Liver (tissue), 3 donors: ENCODE measurements at regions not wholly inside any gene's neighbourhood (a gene's known extent, or its start where the extent isn't known, plus 50 kb on each side); places are given as distances from the start of the nearest gene placed in this dataset.

Source experiments
- EGR1 ChIP-seq, 2 donors: IDR thresholded peaks; 2 replicates each; pipeline ENCODE4 v1.6.1; 2016 to 2018; ENCODE audit warnings: antibody characterized with exemption in 2 of 2, low read depth in 2 of 2
- SP1 ChIP-seq: IDR thresholded peaks from 2 replicates; pipeline ENCODE4 v1.6.1; 2018; ENCODE audit warnings: antibody characterized with exemption, mild to moderate bottlenecking
- TF ChIP-seq, protein P1 (sequence below): fragments of 150-350 bp; IDR thresholded peaks from 2 replicates; pipeline ENCODE4 v1.5.1; 2017; ENCODE audit warnings: improper control_type of control experiment, low read depth, low read length; ENCODE audit not compliant: missing input control
- TF ChIP-seq, protein P2 (sequence below): IDR thresholded peaks from 2 replicates; pipeline ENCODE4 v1.6.1; 2016; ENCODE audit warnings: antibody characterized with exemption
- donor health status: healthy.
- donor health status: healthy.

DNA sequence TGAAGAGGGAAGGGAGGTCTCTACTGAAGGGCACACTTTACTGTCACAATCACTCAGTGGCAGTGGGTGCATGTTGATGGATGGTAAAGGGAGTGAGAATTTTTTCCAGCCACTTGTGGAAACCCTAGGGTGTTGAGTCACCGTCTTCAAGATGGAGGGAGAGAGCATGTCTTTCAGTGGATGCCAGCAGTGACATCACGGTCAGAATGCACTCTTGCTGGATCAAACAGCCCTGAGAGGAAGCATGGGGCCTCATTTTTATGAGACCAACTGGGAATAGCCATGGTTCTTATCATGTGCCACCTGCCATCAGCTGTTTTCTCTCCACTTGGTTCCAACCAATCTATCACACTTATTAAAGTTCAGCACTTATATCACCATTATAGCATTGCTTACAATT is 182.5 kb downstream of the KCNRG start:
- TF ChIP-seq, protein P1, sequence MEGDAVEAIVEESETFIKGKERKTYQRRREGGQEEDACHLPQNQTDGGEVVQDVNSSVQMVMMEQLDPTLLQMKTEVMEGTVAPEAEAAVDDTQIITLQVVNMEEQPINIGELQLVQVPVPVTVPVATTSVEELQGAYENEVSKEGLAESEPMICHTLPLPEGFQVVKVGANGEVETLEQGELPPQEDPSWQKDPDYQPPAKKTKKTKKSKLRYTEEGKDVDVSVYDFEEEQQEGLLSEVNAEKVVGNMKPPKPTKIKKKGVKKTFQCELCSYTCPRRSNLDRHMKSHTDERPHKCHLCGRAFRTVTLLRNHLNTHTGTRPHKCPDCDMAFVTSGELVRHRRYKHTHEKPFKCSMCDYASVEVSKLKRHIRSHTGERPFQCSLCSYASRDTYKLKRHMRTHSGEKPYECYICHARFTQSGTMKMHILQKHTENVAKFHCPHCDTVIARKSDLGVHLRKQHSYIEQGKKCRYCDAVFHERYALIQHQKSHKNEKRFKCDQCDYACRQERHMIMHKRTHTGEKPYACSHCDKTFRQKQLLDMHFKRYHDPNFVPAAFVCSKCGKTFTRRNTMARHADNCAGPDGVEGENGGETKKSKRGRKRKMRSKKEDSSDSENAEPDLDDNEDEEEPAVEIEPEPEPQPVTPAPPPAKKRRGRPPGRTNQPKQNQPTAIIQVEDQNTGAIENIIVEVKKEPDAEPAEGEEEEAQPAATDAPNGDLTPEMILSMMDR = no peak
- TF ChIP-seq, protein P2, sequence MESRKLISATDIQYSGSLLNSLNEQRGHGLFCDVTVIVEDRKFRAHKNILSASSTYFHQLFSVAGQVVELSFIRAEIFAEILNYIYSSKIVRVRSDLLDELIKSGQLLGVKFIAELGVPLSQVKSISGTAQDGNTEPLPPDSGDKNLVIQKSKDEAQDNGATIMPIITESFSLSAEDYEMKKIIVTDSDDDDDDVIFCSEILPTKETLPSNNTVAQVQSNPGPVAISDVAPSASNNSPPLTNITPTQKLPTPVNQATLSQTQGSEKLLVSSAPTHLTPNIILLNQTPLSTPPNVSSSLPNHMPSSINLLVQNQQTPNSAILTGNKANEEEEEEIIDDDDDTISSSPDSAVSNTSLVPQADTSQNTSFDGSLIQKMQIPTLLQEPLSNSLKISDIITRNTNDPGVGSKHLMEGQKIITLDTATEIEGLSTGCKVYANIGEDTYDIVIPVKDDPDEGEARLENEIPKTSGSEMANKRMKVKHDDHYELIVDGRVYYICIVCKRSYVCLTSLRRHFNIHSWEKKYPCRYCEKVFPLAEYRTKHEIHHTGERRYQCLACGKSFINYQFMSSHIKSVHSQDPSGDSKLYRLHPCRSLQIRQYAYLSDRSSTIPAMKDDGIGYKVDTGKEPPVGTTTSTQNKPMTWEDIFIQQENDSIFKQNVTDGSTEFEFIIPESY = no peak
- TF ChIP-seq EGR1 (IDR thresholded peaks at IDR 0.05; ENCODE audit: low read depth in 2 of 2) (no peak), SP1 (no peak)
